Stomach smooth muscle (tissue), 2 donors: ENCODE measurements at regions not wholly inside any gene's neighbourhood (a gene's known extent, or its start where the extent isn't known, plus 50 kb on each side); places are given as distances from the start of the nearest gene placed in this dataset.
A peak's percentile ranks its signal among the peaks of the same experiment; 100 is the strongest.

ENCODE experiments used
- H3K27ac ChIP-seq: one replicate; pipeline ENCODE4 v1.7.0; 2013; ENCODE audit warnings: mild to moderate bottlenecking, low read length, inconsistent platforms
- H3K27me3 ChIP-seq, 2 donors: one replicate each; pipeline ENCODE4 v1.7.0; 2013; ENCODE audit warnings: low read length in 2 of 2; ENCODE audit not compliant: insufficient read depth in 2 of 2, control insufficient read depth in 1 of 2
- H3K36me3 ChIP-seq, 2 donors: one replicate each; pipeline ENCODE4 v1.7.0; 2013; ENCODE audit warnings: low read length in 2 of 2; ENCODE audit not compliant: control insufficient read depth in 2 of 2, insufficient read depth in 2 of 2
- H3K4me1 ChIP-seq: one replicate; pipeline ENCODE4 v1.7.0; 2013; ENCODE audit warnings: low read length; ENCODE audit not compliant: control insufficient read depth, insufficient read depth
- H3K4me3 ChIP-seq, 2 donors: one replicate each; pipeline ENCODE4 v1.7.0; 2013; ENCODE audit warnings: low read length in 2 of 2
- H3K9ac ChIP-seq, 2 donors: one replicate each; pipeline ENCODE4 v1.7.0; 2013; ENCODE audit warnings: low read length in 2 of 2, mild to moderate bottlenecking in 1 of 2
- H3K9me3 ChIP-seq, 2 donors: one replicate each; pipeline ENCODE4 v1.7.0; 2013; ENCODE audit warnings: low read length in 2 of 2; ENCODE audit not compliant: control insufficient read depth in 2 of 2
- donor health status: healthy.
- donor health status: Pancreatic carcinoma.

GRCh38 chr2:217513258-217513657, 489.5 kb downstream of the TNS1 start:
- Histone ChIP-seq H3K36me3 (no peaks in the 10 kb centered on the region), H3K4me1 (peaks cover 2% of the 10 kb centered on the region), H3K27ac (no peak overlapping the region), H3K9ac (no peak overlapping the region), H3K9me3 (no peaks in the 10 kb centered on the region), H3K4me3 (no peak overlapping the region), H3K27me3 (no peaks in the 10 kb centered on the region)

- no peaks in the 10 kb centered on the region for H3K36me3 ChIP-seq
- H3K9ac ChIP-seq = no peak overlapping the region
- H3K4me1 ChIP-seq = peaks cover 2% of the 10 kb centered on the region
- no peaks in the 10 kb centered on the region for H3K9me3 ChIP-seq
- H3K4me3 ChIP-seq = no peak overlapping the region
- no peaks in the 10 kb centered on the region for H3K27me3 ChIP-seq
- H3K27ac ChIP-seq = no peak overlapping the region
Observed at GRCh38 chr2:217512728-217513127, 490.1 kb downstream of the TNS1 start.

- Histone ChIP-seq H3K27ac (no peak overlapping the region), H3K27me3 (no peaks in the 10 kb centered on the region), H3K9ac (no peak overlapping the region), H3K4me3 (no peak overlapping the region), H3K36me3 (no peaks in the 10 kb centered on the region), H3K4me1 (peaks cover 2% of the 10 kb centered on the region), H3K9me3 (no peaks in the 10 kb centered on the region)
Observed at GRCh38 chr2:217512259-217512658, 490.5 kb downstream of the TNS1 start.

- no peaks in the 10 kb centered on the region for H3K9me3 ChIP-seq
- H3K4me1 ChIP-seq = peaks cover 2% of the 10 kb centered on the region
- H3K27me3 ChIP-seq = no peaks in the 10 kb centered on the region
- H3K4me3 ChIP-seq = no peak overlapping the region
- no peaks in the 10 kb centered on the region for H3K36me3 ChIP-seq
- H3K27ac ChIP-seq = no peak overlapping the region
- no peak overlapping the region for H3K9ac ChIP-seq
Observed at GRCh38 chr2:217511850-217512249, 490.9 kb downstream of the TNS1 start.

GRCh38 chr2:217510771-217511291, 492.0 kb downstream of the TNS1 start:
- no peak overlapping the region for H3K27ac ChIP-seq
- peaks cover 2% of the 10 kb centered on the region for H3K4me1 ChIP-seq
- H3K9ac ChIP-seq = peak overlapping the region in 1 of 2 donors; percentile 25
- no peaks in the 10 kb centered on the region for H3K9me3 ChIP-seq
- H3K4me3 ChIP-seq = no peak overlapping the region
- no peaks in the 10 kb centered on the region for H3K36me3 ChIP-seq
- no peaks in the 10 kb centered on the region for H3K27me3 ChIP-seq

- Histone ChIP-seq H3K36me3 (no peaks in the 10 kb centered on the region), H3K27me3 (no peaks in the 10 kb centered on the region), H3K4me3 (no peak overlapping the region), H3K4me1 (no peaks in the 10 kb centered on the region), H3K27ac (no peak overlapping the region), H3K9ac (no peak overlapping the region), H3K9me3 (no peaks in the 10 kb centered on the region)
Observed at GRCh38 chr2:217505303-217505702, 497.5 kb downstream of the TNS1 start.

GRCh38 chr2:217501887-217502286, 500.9 kb downstream of the TNS1 start:
- Histone ChIP-seq H3K27ac (no peak overlapping the region), H3K4me3 (no peak overlapping the region), H3K27me3 (no peaks in the 10 kb centered on the region), H3K9me3 (no peaks in the 10 kb centered on the region), H3K4me1 (no peaks in the 10 kb centered on the region), H3K36me3 (no peaks in the 10 kb centered on the region), H3K9ac (no peak overlapping the region)

- Histone ChIP-seq H3K27me3 (no peaks in the 10 kb centered on the region), H3K27ac (no peak overlapping the region), H3K9me3 (no peaks in the 10 kb centered on the region), H3K9ac (no peak overlapping the region), H3K4me3 (no peak overlapping the region), H3K4me1 (no peaks in the 10 kb centered on the region), H3K36me3 (no peaks in the 10 kb centered on the region)
Observed at GRCh38 chr2:217497843-217498377, 504.9 kb downstream of the TNS1 start.

- no peaks in the 10 kb centered on the region for H3K27me3 ChIP-seq
- no peaks in the 10 kb centered on the region for H3K4me1 ChIP-seq
- no peak overlapping the region for H3K9ac ChIP-seq
- H3K36me3 ChIP-seq = no peaks in the 10 kb centered on the region
- H3K4me3 ChIP-seq = no peak overlapping the region
- no peaks in the 10 kb centered on the region for H3K9me3 ChIP-seq
- H3K27ac ChIP-seq = no peak overlapping the region
Observed at GRCh38 chr2:217494557-217494956, 508.2 kb downstream of the TNS1 start.

GRCh38 chr2:217491271-217491670, 511.5 kb downstream of the TNS1 start:
- H3K27ac ChIP-seq = no peak overlapping the region
- H3K9ac ChIP-seq = no peak overlapping the region
- no peaks in the 10 kb centered on the region for H3K36me3 ChIP-seq
- H3K9me3 ChIP-seq = no peaks in the 10 kb centered on the region
- H3K27me3 ChIP-seq = no peaks in the 10 kb centered on the region
- no peak overlapping the region for H3K4me3 ChIP-seq
- H3K4me1 ChIP-seq = no peaks in the 10 kb centered on the region

GRCh38 chr2:217489145-217489960, 513.4 kb downstream of the TNS1 start:
- Histone ChIP-seq H3K4me3 (no peak overlapping the region), H3K9me3 (no peaks in the 10 kb centered on the region), H3K9ac (no peak overlapping the region), H3K36me3 (no peaks in the 10 kb centered on the region), H3K27me3 (no peaks in the 10 kb centered on the region), H3K4me1 (no peaks in the 10 kb centered on the region), H3K27ac (no peak overlapping the region)
